Mesendoderm (in vitro differentiated cells): ENCODE measurements at regions not wholly inside any gene's neighbourhood (a gene's known extent, or its start where the extent isn't known, plus 50 kb on each side); places are given as distances from the start of the nearest gene placed in this dataset.

ENCODE experiments used
- DNase-seq: peaks from one replicate; pipeline ENCODE4 v3.0.0; 2013
- H2AK5ac ChIP-seq: 2 replicates; pipeline ENCODE4 v1.6.1; 2013; ENCODE audit warnings: low read length, inconsistent platforms
- H2BK120ac ChIP-seq: 2 replicates; pipeline ENCODE4 v1.6.1; 2013; ENCODE audit warnings: low read depth, mild to moderate bottlenecking, low read length, moderate library complexity, mixed read lengths
- H2BK15ac ChIP-seq: replicated peaks from 2 replicates; pipeline ENCODE4 v1.6.1; 2013; ENCODE audit warnings: low read depth, mild to moderate bottlenecking, moderate library complexity
- H2BK5ac ChIP-seq: 2 replicates; pipeline ENCODE4 v1.6.1; 2013; ENCODE audit warnings: low read length, inconsistent platforms
- H3K18ac ChIP-seq: 2 replicates; pipeline ENCODE4 v1.6.1; 2013; ENCODE audit warnings: mild to moderate bottlenecking, low read length, mixed read lengths
- H3K23ac ChIP-seq: one replicate; pipeline ENCODE4 v1.6.1; 2013; ENCODE audit warnings: low read length
- H3K27ac ChIP-seq: 2 replicates; pipeline ENCODE4 v1.5.1; 2013; ENCODE audit warnings: low read depth, mild to moderate bottlenecking, inconsistent platforms, low read length, moderate library complexity
- H3K27me3 ChIP-seq: 2 replicates; pipeline ENCODE4 v1.6.1; 2013; ENCODE audit warnings: low read length, control low read depth, mild to moderate bottlenecking, inconsistent platforms; ENCODE audit not compliant: insufficient read depth, poor library complexity
- H3K36me3 ChIP-seq: 2 replicates; pipeline ENCODE4 v1.6.1; 2013; ENCODE audit warnings: low read length, inconsistent platforms; ENCODE audit not compliant: control insufficient read depth, insufficient read depth
- H3K4ac ChIP-seq: one replicate; pipeline ENCODE4 v1.6.1; 2013; ENCODE audit warnings: low read depth, mild to moderate bottlenecking, low read length, moderate library complexity
- H3K4me1 ChIP-seq: 2 replicates; pipeline ENCODE4 v1.6.1; 2013; ENCODE audit warnings: low read depth, low read length, inconsistent platforms; ENCODE audit not compliant: control insufficient read depth
- H3K4me2 ChIP-seq: 2 replicates; pipeline ENCODE4 v1.6.1; 2013; ENCODE audit warnings: low read length
- H3K4me3 ChIP-seq: 2 replicates; pipeline ENCODE4 v1.5.1; 2013; ENCODE audit warnings: mild to moderate bottlenecking, low read length
- H3K56ac ChIP-seq: one replicate; pipeline ENCODE4 v1.6.1; 2013; ENCODE audit warnings: low read length
- H3K79me1 ChIP-seq: 2 replicates; pipeline ENCODE4 v1.6.1; 2013; ENCODE audit warnings: low read length, inconsistent platforms
- H3K79me2 ChIP-seq: 2 replicates; pipeline ENCODE4 v1.6.1; 2013; ENCODE audit warnings: mild to moderate bottlenecking, low read length; ENCODE audit not compliant: control insufficient read depth, insufficient read depth
- H3K9ac ChIP-seq: 2 replicates; pipeline ENCODE4 v1.6.1; 2013; ENCODE audit warnings: low read length, inconsistent platforms
- H4K5ac ChIP-seq: one replicate; pipeline ENCODE4 v1.6.1; 2013; ENCODE audit warnings: low read length
- H4K8ac ChIP-seq: one replicate; pipeline ENCODE4 v1.6.1; 2013; ENCODE audit warnings: low read depth, mild to moderate bottlenecking, control low read depth, low read length, moderate library complexity
- WGBS: extraction: QIAGEN DNeasy Blood & Tissue Kit; methylation state at CpG from one replicate; pipeline ENCODE4 v1.1.7; 2013; ENCODE audit warnings: low lambda C conversion rate, missing lambda C conversion rate; ENCODE audit not compliant: insufficient coverage; ENCODE audit errors: extremely low coverage; 5-methylcytosine and 5-hydroxymethylcytosine counted together

DNA sequence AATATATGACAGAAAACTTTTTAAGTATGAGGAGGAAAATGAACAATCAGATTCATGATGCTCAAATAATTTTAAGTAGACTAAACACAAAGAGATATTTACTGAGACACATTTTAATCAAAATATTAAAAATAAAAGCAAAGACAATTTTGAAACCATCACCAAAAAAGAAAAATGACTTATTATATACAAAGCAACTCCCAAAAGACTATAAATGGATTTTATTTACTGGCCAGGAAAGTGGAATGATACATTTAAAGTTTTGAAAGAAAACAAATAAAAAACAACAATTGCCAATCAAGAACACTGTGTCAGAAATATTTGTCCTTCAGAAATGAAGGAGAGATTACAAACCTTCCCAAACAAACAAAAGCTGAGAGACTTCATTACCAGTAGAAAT lies 968.5 kb upstream of the CELF4 start:
- Histone ChIP-seq H3K4me3 (no peak overlapping the region), H2BK15ac (no peak overlapping the region), H3K79me1 (no peaks in the 10 kb centered on the region), H3K4me2 (no peak overlapping the region), H3K27ac (no peak overlapping the region), H2BK5ac (no peak overlapping the region), H3K79me2 (no peaks in the 10 kb centered on the region), H3K36me3 (no peaks in the 10 kb centered on the region), H3K4me1 (no peaks in the 10 kb centered on the region), H3K23ac (no peak overlapping the region), H4K8ac (no peak overlapping the region), H2AK5ac (no peak overlapping the region), H3K56ac (no peak overlapping the region), H4K5ac (no peak overlapping the region), H3K18ac (no peak overlapping the region), H2BK120ac (no peak overlapping the region), H3K27me3 (no peaks in the 10 kb centered on the region), H3K9ac (no peak overlapping the region), H3K4ac (no peak overlapping the region)
- DNase-seq: no peak

DNA sequence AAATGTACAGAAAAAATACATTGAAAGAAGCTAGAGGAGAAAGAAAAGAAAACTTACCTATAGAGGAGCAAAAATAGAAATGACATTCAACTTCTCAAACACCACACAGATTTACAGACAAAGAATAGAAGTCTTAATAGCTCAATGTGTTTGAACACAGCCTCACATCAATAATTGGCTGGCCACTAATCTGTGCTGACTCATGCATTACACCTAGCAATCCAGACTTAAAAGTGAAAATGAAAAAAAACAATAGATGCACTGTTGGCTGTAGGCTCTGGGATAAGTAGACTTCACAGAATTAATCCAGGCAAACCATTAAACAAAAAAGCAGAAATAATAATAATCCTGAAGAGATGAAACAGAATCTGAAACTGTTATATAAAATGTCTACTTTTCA lies 961.3 kb upstream of the CELF4 start:
- Histone ChIP-seq H4K8ac (no peak overlapping the region), H3K36me3 (no peaks in the 10 kb centered on the region), H3K23ac (no peak overlapping the region), H3K27me3 (no peaks in the 10 kb centered on the region), H3K4me2 (no peak overlapping the region), H4K5ac (no peak overlapping the region), H3K9ac (no peak overlapping the region), H2AK5ac (no peak overlapping the region), H3K56ac (no peak overlapping the region), H2BK15ac (no peak overlapping the region), H2BK5ac (no peak overlapping the region), H3K79me1 (no peaks in the 10 kb centered on the region), H2BK120ac (no peak overlapping the region), H3K4ac (no peak overlapping the region), H3K27ac (no peak overlapping the region), H3K79me2 (no peaks in the 10 kb centered on the region), H3K4me1 (no peaks in the 10 kb centered on the region), H3K18ac (no peak overlapping the region), H3K4me3 (no peak overlapping the region)
- DNase-seq: no peak

DNA sequence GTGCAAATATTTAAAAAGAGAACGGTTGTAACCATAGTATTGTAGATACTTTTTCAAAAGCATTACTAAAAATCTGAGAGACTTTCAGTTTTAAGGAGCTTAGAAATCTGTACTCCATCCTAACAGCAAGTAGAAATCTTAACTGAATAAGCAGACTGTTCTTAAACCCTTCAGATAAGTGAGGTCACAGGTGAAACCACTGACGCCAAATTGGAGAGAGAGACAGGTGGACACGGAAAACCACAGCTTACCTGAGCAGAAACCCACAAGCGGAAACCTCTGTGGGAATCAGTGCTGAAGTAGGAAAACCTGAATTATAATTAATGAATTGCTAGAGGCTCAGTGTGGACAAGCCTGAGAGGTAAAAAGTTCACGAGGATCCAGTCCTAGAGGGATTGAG lies 959.4 kb upstream of the CELF4 start:
- no peaks in the 10 kb centered on the region for H3K36me3 ChIP-seq
- H3K79me2 ChIP-seq: no peaks in the 10 kb centered on the region
- H3K23ac ChIP-seq: no peak overlapping the region
- H4K8ac ChIP-seq: no peak overlapping the region
- no peak overlapping the region for H3K27ac ChIP-seq
- no peak overlapping the region for H3K4me2 ChIP-seq
- no peaks in the 10 kb centered on the region for H3K4me1 ChIP-seq
- no peak for DNase-seq
- no peak overlapping the region for H3K9ac ChIP-seq
- H2BK15ac ChIP-seq: no peak overlapping the region
- no peak overlapping the region for H2BK120ac ChIP-seq
- peak overlapping the region; percentile 9 for H3K4ac ChIP-seq
- no peak overlapping the region for H3K56ac ChIP-seq
- peak overlapping the region; percentile 28 for H3K18ac ChIP-seq
- H4K5ac ChIP-seq: no peak overlapping the region
- no peaks in the 10 kb centered on the region for H3K79me1 ChIP-seq
- no peak overlapping the region for H2BK5ac ChIP-seq
- no peak overlapping the region for H3K4me3 ChIP-seq
- no peaks in the 10 kb centered on the region for H3K27me3 ChIP-seq
- H2AK5ac ChIP-seq: no peak overlapping the region
- 100% methylated on average over 1 of the region's 5 CpGs for WGBS

DNA sequence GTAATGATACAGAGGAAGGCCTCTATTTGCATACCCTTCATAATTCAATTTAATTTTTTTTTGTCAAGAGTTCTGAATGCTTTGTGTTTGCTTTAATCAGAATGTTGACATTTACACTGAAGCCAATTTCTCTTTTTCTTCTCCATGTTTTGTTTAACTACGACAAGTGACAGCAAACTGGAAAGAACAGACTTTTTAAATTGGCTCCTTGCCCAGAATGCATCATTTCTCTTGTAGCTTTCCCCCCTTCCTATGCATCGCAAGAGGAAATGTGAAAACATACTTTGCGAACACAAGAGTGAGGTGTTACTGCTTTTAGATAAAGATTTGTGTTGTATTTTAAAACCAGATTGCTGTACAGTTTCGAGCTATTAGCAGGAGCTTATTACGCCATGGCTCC lies 955.2 kb upstream of the CELF4 start:
- no CpG with 5 or more reads among the region's 5 CpGs for WGBS
- no peak overlapping the region for H4K5ac ChIP-seq
- no peaks in the 10 kb centered on the region for H3K27me3 ChIP-seq
- H3K4ac ChIP-seq: no peak overlapping the region
- H3K18ac ChIP-seq: no peak overlapping the region
- H2BK15ac ChIP-seq: no peak overlapping the region
- H3K79me2 ChIP-seq: no peaks in the 10 kb centered on the region
- no peak overlapping the region for H3K4me3 ChIP-seq
- H4K8ac ChIP-seq: no peak overlapping the region
- H2AK5ac ChIP-seq: no peak overlapping the region
- no peak overlapping the region for H2BK5ac ChIP-seq
- no peak overlapping the region for H3K23ac ChIP-seq
- no peak overlapping the region for H3K27ac ChIP-seq
- no peaks in the 10 kb centered on the region for H3K36me3 ChIP-seq
- H3K4me2 ChIP-seq: no peak overlapping the region
- H3K56ac ChIP-seq: no peak overlapping the region
- H3K9ac ChIP-seq: no peak overlapping the region
- no peak overlapping the region for H2BK120ac ChIP-seq
- no peaks in the 10 kb centered on the region for H3K4me1 ChIP-seq
- no peaks in the 10 kb centered on the region for H3K79me1 ChIP-seq
- DNase-seq: no peak

DNA sequence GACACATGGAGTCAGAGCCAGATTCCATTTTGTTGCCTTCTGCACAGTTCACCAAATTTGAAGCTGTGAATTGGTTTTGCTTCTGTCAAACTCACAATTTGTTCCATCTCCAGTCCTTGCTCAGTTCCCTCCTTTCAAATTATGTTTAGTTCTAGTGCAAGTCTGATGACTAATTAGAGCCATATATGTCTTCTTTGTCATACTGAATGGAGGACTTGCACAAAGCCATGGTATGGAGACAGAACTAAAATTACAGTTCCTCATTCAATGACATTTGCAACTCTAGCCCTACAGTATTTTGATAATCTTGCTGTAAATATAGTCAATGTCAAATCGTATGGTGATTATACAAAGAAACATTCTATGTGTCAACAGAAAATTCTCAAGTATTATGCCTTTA lies 936.9 kb upstream of the CELF4 start:
- Histone ChIP-seq H4K8ac (no peak overlapping the region), H2BK5ac (no peak overlapping the region), H3K23ac (no peak overlapping the region), H3K4me2 (no peak overlapping the region), H3K56ac (no peak overlapping the region), H3K27me3 (no peaks in the 10 kb centered on the region), H3K27ac (no peak overlapping the region), H3K4me1 (no peaks in the 10 kb centered on the region), H2AK5ac (no peak overlapping the region), H3K79me1 (no peaks in the 10 kb centered on the region), H2BK15ac (no peak overlapping the region), H4K5ac (no peak overlapping the region), H3K36me3 (no peaks in the 10 kb centered on the region), H3K9ac (no peak overlapping the region), H3K18ac (no peak overlapping the region), H3K79me2 (no peaks in the 10 kb centered on the region), H2BK120ac (no peak overlapping the region), H3K4ac (no peak overlapping the region), H3K4me3 (no peak overlapping the region)
- no peak for DNase-seq
- WGBS: no CpG with 5 or more reads among the region's 1 CpG

DNA sequence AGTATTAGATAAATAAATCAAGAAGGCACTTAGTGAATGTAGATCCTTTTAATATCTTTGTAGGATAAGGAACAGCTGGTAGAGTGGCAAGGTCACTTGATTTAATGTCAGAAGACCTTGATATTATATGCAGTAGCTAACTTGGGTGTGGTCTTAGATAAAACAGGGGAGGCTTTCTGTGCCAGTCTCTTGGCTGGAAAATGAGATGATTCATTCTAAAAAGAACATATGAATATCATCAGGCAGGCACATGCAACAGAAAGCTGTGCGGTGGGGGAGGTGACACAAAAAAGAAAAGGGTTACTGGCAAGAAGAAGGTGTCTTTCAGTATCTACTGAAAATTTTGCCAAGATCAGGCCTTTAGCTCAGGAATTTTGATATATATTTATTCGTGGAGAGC lies 931.7 kb upstream of the CELF4 start:
- no peak overlapping the region for H3K4me2 ChIP-seq
- H3K56ac ChIP-seq: no peak overlapping the region
- H3K79me1 ChIP-seq: no peaks in the 10 kb centered on the region
- H2BK15ac ChIP-seq: no peak overlapping the region
- H3K79me2 ChIP-seq: no peaks in the 10 kb centered on the region
- no peak overlapping the region for H3K27ac ChIP-seq
- H2BK120ac ChIP-seq: no peak overlapping the region
- peak overlapping the region; percentile 56 for H4K8ac ChIP-seq
- no peak overlapping the region for H3K9ac ChIP-seq
- H3K4ac ChIP-seq: no peak overlapping the region
- no peak overlapping the region for H3K4me3 ChIP-seq
- no peaks in the 10 kb centered on the region for H3K4me1 ChIP-seq
- no peak overlapping the region for H2BK5ac ChIP-seq
- H3K36me3 ChIP-seq: no peaks in the 10 kb centered on the region
- no peak for DNase-seq
- H2AK5ac ChIP-seq: no peak overlapping the region
- no peaks in the 10 kb centered on the region for H3K27me3 ChIP-seq
- H4K5ac ChIP-seq: no peak overlapping the region
- H3K23ac ChIP-seq: no peak overlapping the region
- WGBS: no CpG with 5 or more reads among the region's 2 CpGs
- H3K18ac ChIP-seq: no peak overlapping the region
